Occipital lobe (tissue), 1 donor: ENCODE measurements at regions not wholly inside any gene's neighbourhood (a gene's known extent, or its start where the extent isn't known, plus 50 kb on each side); places are given as distances from the start of the nearest gene placed in this dataset.
"Not testable (repeated sequence)": the region's sequence is repeated elsewhere in the genome, so short reads cannot be mapped to it uniquely, and the experiment has no call there.

Experiments
- DNase-seq: peaks from one replicate; lab custom pipeline; 2025; lab: John Stamatoyannopoulos, UW

GRCh38 chr5:36782612-36783011, 94.0 kb upstream of the NIPBL start:
- DNase-seq, result not testable (repeated sequence)

- DNase-seq, result no peak
These were observed 90.0 kb upstream of the NIPBL start for GRCh38 chr5:36786448-36787012.

- DNase-seq, result no peak
These were observed 89.0 kb upstream of the NIPBL start for GRCh38 chr5:36787365-36788093.

- DNase-seq, result no peak
These were observed 85.7 kb upstream of the NIPBL start for GRCh38 chr5:36790847-36791246.

- DNase-seq, result no peak
These were observed 83.9 kb upstream of the NIPBL start for GRCh38 chr5:36792560-36793180.

- DNase-seq, result no peak
These were observed 81.2 kb upstream of the NIPBL start for GRCh38 chr5:36795366-36795765.

GRCh38 chr5:36796155-36796554, 80.4 kb upstream of the NIPBL start:
- no peak for DNase-seq

GRCh38 chr5:36801523-36801922, 75.0 kb upstream of the NIPBL start:
- DNase-seq, result no peak

- no peak for DNase-seq
These were observed 74.4 kb upstream of the NIPBL start for GRCh38 chr5:36802187-36802586.

GRCh38 chr5:36813249-36813648, 63.3 kb upstream of the NIPBL start:
- DNase-seq, result not testable (repeated sequence)

GRCh38 chr5:36815871-36816270, 60.7 kb upstream of the NIPBL start:
- DNase-seq, result no peak

- DNase-seq, result no peak
These were observed 55.7 kb upstream of the NIPBL start for GRCh38 chr5:36820900-36821299.

- DNase-seq, result no peak
These were observed 49.9 kb upstream of the NIPBL start for GRCh38 chr5:36826694-36827093.
